Peyer's patch (tissue), 4 donors: ENCODE measurements at regions not wholly inside any gene's neighbourhood (a gene's known extent, or its start where the extent isn't known, plus 50 kb on each side); places are given as distances from the start of the nearest gene placed in this dataset.

Experiments
- POLR2A ChIP-seq, 2 donors: fragments of 450-650 bp; IDR thresholded peaks; one replicate each; pipeline ENCODE4 v1.5.1; 2017; ENCODE audit warnings: antibody characterized with exemption in 2 of 2, mild to moderate bottlenecking in 2 of 2, moderate library complexity in 2 of 2
- TF ChIP-seq, protein P1 (sequence below), 6 experiments: fragments of 450-650 bp in 4 of 6; fragments of 200-600 bp in 2 of 6; sonication (generic) in 1 of 6; IDR thresholded peaks; one replicate each; pipeline ENCODE4 v1.5.1; 2017 to 2019; ENCODE audit warnings: antibody characterized with exemption in 6 of 6, mild to moderate bottlenecking in 3 of 6, moderate library complexity in 1 of 6

DNA sequence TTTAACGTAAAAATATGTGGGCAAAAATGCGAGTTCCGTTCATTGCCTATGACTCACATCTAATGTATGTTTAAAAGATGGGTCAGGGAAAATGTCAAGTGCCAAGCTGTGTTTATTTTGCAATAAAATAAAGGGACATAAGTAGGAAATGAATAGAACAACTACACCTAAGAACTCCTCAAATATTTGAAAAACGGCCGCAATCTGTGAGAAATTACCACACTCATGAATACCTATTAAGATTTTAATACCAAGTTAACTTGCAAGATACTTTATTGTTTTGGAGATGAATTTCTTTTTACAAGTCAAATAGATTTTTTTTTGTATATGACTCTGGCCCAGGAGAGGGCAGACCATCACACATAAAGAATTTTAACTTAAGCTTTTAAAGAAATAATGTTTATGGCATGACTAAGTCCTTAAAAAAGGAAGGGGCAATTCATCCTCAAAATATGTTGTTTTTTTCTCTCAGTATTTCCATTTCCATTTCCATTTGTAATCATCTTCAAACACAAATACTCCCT, 152.7 kb downstream of the SUCNR1 start:
- TF ChIP-seq, protein P1, sequence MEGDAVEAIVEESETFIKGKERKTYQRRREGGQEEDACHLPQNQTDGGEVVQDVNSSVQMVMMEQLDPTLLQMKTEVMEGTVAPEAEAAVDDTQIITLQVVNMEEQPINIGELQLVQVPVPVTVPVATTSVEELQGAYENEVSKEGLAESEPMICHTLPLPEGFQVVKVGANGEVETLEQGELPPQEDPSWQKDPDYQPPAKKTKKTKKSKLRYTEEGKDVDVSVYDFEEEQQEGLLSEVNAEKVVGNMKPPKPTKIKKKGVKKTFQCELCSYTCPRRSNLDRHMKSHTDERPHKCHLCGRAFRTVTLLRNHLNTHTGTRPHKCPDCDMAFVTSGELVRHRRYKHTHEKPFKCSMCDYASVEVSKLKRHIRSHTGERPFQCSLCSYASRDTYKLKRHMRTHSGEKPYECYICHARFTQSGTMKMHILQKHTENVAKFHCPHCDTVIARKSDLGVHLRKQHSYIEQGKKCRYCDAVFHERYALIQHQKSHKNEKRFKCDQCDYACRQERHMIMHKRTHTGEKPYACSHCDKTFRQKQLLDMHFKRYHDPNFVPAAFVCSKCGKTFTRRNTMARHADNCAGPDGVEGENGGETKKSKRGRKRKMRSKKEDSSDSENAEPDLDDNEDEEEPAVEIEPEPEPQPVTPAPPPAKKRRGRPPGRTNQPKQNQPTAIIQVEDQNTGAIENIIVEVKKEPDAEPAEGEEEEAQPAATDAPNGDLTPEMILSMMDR (IDR thresholded peaks at IDR 0.05), result peak in 3 of 6 experiments; percentile 13 to 34 (median 22)
- TF ChIP-seq POLR2A (IDR thresholded peaks at IDR 0.05), result no peak
